ENCODE measurements at regions not wholly inside any gene's neighbourhood (a gene's known extent, or its start where the extent isn't known, plus 50 kb on each side); places are given as distances from the start of the nearest gene placed in this dataset.
"Not testable (repeated sequence)": the region's sequence is repeated elsewhere in the genome, so short reads cannot be mapped to it uniquely, and the experiment has no call there.

- DNase-seq: no peak
These were observed 524.6 kb upstream of the KCND2 start for GRCh38 chr7:119748251-119748860.

GRCh38 chr7:119748991-119749390 lies 524.0 kb upstream of the KCND2 start:
- no peak for DNase-seq

- no peak for DNase-seq
These were observed 516.3 kb upstream of the KCND2 start for GRCh38 chr7:119756687-119757086.

- DNase-seq: no peak
These were observed 514.7 kb upstream of the KCND2 start for GRCh38 chr7:119758254-119758653.

- no peak for DNase-seq
These were observed 511.2 kb upstream of the KCND2 start for GRCh38 chr7:119761776-119762175.

GRCh38 chr7:119782286-119782685 lies 490.7 kb upstream of the KCND2 start:
- no peak for DNase-seq

- DNase-seq: no peak
These were observed 489.2 kb upstream of the KCND2 start for GRCh38 chr7:119783799-119784198.

GRCh38 chr7:119802147-119802546 lies 470.8 kb upstream of the KCND2 start:
- no peak for DNase-seq

- DNase-seq: no peak
These were observed 447.8 kb upstream of the KCND2 start for GRCh38 chr7:119825091-119825655.

- DNase-seq: no peak
These were observed 446.4 kb upstream of the KCND2 start for GRCh38 chr7:119826547-119826946.

GRCh38 chr7:119838444-119838843 lies 434.5 kb upstream of the KCND2 start:
- no peak for DNase-seq

GRCh38 chr7:119842337-119842736 lies 430.6 kb upstream of the KCND2 start:
- DNase-seq: no peak

GRCh38 chr7:119842786-119843185 lies 430.2 kb upstream of the KCND2 start:
- DNase-seq: no peak

GRCh38 chr7:119861385-119861784 lies 411.6 kb upstream of the KCND2 start:
- no peak for DNase-seq

GRCh38 chr7:119868387-119868786 lies 404.6 kb upstream of the KCND2 start:
- DNase-seq: no peak

GRCh38 chr7:119879835-119880234 lies 393.1 kb upstream of the KCND2 start:
- no peak for DNase-seq

GRCh38 chr7:119886007-119886406 lies 387.0 kb upstream of the KCND2 start:
- DNase-seq: no peak

- DNase-seq: not testable (repeated sequence)
These were observed 386.4 kb upstream of the KCND2 start for GRCh38 chr7:119886525-119886924.

GRCh38 chr7:119888251-119888650 lies 384.7 kb upstream of the KCND2 start:
- no peak for DNase-seq

- no peak for DNase-seq
These were observed 382.3 kb upstream of the KCND2 start for GRCh38 chr7:119890631-119891030.

GRCh38 chr7:119895320-119895719 lies 377.7 kb upstream of the KCND2 start:
- no peak for DNase-seq

- no peak for DNase-seq
These were observed 376.6 kb upstream of the KCND2 start for GRCh38 chr7:119896386-119896785.

GRCh38 chr7:119900996-119901672 lies 371.8 kb upstream of the KCND2 start:
- DNase-seq: no peak

- no peak for DNase-seq
These were observed 369.9 kb upstream of the KCND2 start for GRCh38 chr7:119903085-119903484.

GRCh38 chr7:119905495-119905894 lies 367.5 kb upstream of the KCND2 start:
- DNase-seq: no peak

Data from NCI-H2227 treated with DMSO at 0.1 percent for 48 hours (cell line).